Calu3 (cell line): ENCODE measurements at regions not wholly inside any gene's neighbourhood (a gene's known extent, or its start where the extent isn't known, plus 50 kb on each side); places are given as distances from the start of the nearest gene placed in this dataset.

Experiments
- BruUV-seq: library from RNA; stranded (reverse); fragments of 400-500 nt; replicated peaks from 2 replicates; lab custom pipeline; 2021; lab: Mats Ljungman, UMichigan
- CTCF ChIA-PET: fragments of 300-600 bp; sonication (Branson Sonifier 250); formaldehyde crosslinking; loops from one replicate; lab custom pipeline; 2022; ENCODE audit warnings: antibody characterized with exemption; lab: Charles Lee
- DNase-seq: peaks from one replicate; pipeline ENCODE4 v3.0.0; 2022
- H3K27ac Mint-ChIP-seq: one replicate; pipeline ENCODE4 v1.8.0; 2022; ENCODE audit warnings: mixed read lengths; ENCODE audit not compliant: unreplicated experiment
- H3K27me3 Mint-ChIP-seq: one replicate; pipeline ENCODE4 v1.8.0; 2022; ENCODE audit warnings: mixed read lengths; ENCODE audit not compliant: unreplicated experiment
- H3K36me3 Mint-ChIP-seq: one replicate; pipeline ENCODE4 v1.8.0; 2022; ENCODE audit warnings: mild to moderate bottlenecking, moderate library complexity, mixed read lengths; ENCODE audit not compliant: insufficient read depth, unreplicated experiment
- H3K4me1 Mint-ChIP-seq: one replicate; pipeline ENCODE4 v1.8.0; 2022; ENCODE audit warnings: mild to moderate bottlenecking, low read depth, mixed read lengths; ENCODE audit not compliant: unreplicated experiment
- H3K4me3 Mint-ChIP-seq: one replicate; pipeline ENCODE4 v1.8.0; 2022; ENCODE audit warnings: mild to moderate bottlenecking, low read depth, moderate library complexity, mixed read lengths; ENCODE audit not compliant: unreplicated experiment
- H3K9me3 Mint-ChIP-seq: one replicate; pipeline ENCODE4 v1.8.0; 2022; ENCODE audit warnings: low read depth, mixed read lengths; ENCODE audit not compliant: unreplicated experiment
- CTCF ChIP-seq: fragments of 200-600 bp; IDR thresholded peaks from one replicate; pipeline ENCODE4 v1.8.0; 2022; ENCODE audit warnings: antibody characterized with exemption; ENCODE audit not compliant: unreplicated experiment
- intact Hi-C: fragments of 100-400 bp; cut with micrococcal nuclease; formaldehyde crosslinking; loops from one replicate; pipeline ENCODE4 v1.10.0; 2022; ENCODE audit not compliant: unreplicated experiment

GRCh38 chr13:91042870-91043269 lies 304.6 kb upstream of the MIR17HG start:
- BruUV-seq = no TSS peak
- H3K4me3 Mint-ChIP-seq = no peak overlapping the region
- DNase-seq = no peak
- no peaks in the 10 kb centered on the region for H3K27me3 Mint-ChIP-seq
- intact Hi-C loops = loop anchor here (10.0 kb wide), 1 partner anchor 168 kb away; no protein-coding TSS in a partner anchor
- no peaks in the 10 kb centered on the region for H3K36me3 Mint-ChIP-seq
- CTCF ChIA-PET = no interaction called here
- no peak for TF ChIP-seq CTCF
- H3K9me3 Mint-ChIP-seq = no peaks in the 10 kb centered on the region
- no peak overlapping the region for H3K27ac Mint-ChIP-seq
- no peaks in the 10 kb centered on the region for H3K4me1 Mint-ChIP-seq

- Mint-ChIP-seq H3K36me3 (no peaks in the 10 kb centered on the region), H3K4me3 (no peak overlapping the region), H3K9me3 (no peaks in the 10 kb centered on the region), H3K4me1 (no peaks in the 10 kb centered on the region), H3K27ac (no peak overlapping the region), H3K27me3 (no peaks in the 10 kb centered on the region)
- CTCF ChIA-PET = no interaction called here
- no peak for DNase-seq
- TF ChIP-seq CTCF = no peak
- intact Hi-C loops = loop anchor here (10.0 kb wide), 1 partner anchor 171 kb away; no protein-coding TSS in a partner anchor
- BruUV-seq = no TSS peak
These were observed 302.0 kb upstream of the MIR17HG start for GRCh38 chr13:91045351-91046034.

GRCh38 chr13:91046715-91047327 lies 300.7 kb upstream of the MIR17HG start:
- Mint-ChIP-seq H3K27me3 (no peaks in the 10 kb centered on the region), H3K36me3 (no peaks in the 10 kb centered on the region), H3K4me3 (no peak overlapping the region), H3K9me3 (no peaks in the 10 kb centered on the region), H3K4me1 (no peaks in the 10 kb centered on the region), H3K27ac (no peak overlapping the region)
- BruUV-seq = no TSS peak
- intact Hi-C loops = loop anchor here (10.0 kb wide), 1 partner anchor 172 kb away; no protein-coding TSS in a partner anchor
- no peak for TF ChIP-seq CTCF
- DNase-seq = no peak
- CTCF ChIA-PET = interaction anchor here (0.7 kb wide), 1 partner anchor 725 kb away, joined by 4 read pairs; no protein-coding TSS in a partner anchor

GRCh38 chr13:91050970-91051369 lies 296.5 kb upstream of the MIR17HG start:
- Mint-ChIP-seq H3K27me3 (no peaks in the 10 kb centered on the region), H3K27ac (no peak overlapping the region), H3K36me3 (no peaks in the 10 kb centered on the region), H3K4me1 (no peaks in the 10 kb centered on the region), H3K4me3 (no peak overlapping the region), H3K9me3 (no peaks in the 10 kb centered on the region)
- TF ChIP-seq CTCF = no peak
- no peak for DNase-seq
- CTCF ChIA-PET = no interaction called here
- intact Hi-C loops = no loop called here
- no TSS peak for BruUV-seq
